ENCODE measurements at regions not wholly inside any gene's neighbourhood (a gene's known extent, or its start where the extent isn't known, plus 50 kb on each side); places are given as distances from the start of the nearest gene placed in this dataset.

DNA sequence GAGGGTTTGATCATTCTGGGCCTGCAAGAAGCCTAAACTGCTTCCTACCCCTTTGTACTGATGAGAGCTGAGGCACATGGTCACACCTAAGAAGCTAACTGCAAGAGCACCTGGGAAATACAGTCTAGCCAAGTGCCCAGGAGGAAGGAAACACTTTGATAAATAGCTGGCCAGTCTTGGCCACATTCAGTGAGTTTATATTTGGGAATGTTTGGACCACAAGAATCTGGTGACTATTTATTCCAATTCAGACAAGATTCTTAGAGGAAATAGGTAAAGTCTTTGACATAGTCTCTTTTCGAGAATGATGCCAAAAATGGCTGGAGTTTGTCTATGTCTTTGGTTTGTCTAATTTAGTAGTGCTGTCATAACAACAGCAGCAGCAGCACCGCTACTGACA lies 213.6 kb downstream of the KIF20B start:
- Histone ChIP-seq H3K27me3 (no peaks in the 10 kb centered on the region), H3K36me3 (no peaks in the 10 kb centered on the region), H3K9me3 (no peaks in the 10 kb centered on the region), H3K4me3 (no peak overlapping the region), H3K27ac (no peak overlapping the region), H3K4me1 (no peaks in the 10 kb centered on the region)
- TF ChIP-seq EP300 (IDR thresholded peaks at IDR 0.05) (no peak), POLR2A (IDR thresholded peaks at IDR 0.05) (no peak), POLR2AphosphoS5 (IDR thresholded peaks at IDR 0.05) (no peak)
- TF ChIP-seq, protein P1, sequence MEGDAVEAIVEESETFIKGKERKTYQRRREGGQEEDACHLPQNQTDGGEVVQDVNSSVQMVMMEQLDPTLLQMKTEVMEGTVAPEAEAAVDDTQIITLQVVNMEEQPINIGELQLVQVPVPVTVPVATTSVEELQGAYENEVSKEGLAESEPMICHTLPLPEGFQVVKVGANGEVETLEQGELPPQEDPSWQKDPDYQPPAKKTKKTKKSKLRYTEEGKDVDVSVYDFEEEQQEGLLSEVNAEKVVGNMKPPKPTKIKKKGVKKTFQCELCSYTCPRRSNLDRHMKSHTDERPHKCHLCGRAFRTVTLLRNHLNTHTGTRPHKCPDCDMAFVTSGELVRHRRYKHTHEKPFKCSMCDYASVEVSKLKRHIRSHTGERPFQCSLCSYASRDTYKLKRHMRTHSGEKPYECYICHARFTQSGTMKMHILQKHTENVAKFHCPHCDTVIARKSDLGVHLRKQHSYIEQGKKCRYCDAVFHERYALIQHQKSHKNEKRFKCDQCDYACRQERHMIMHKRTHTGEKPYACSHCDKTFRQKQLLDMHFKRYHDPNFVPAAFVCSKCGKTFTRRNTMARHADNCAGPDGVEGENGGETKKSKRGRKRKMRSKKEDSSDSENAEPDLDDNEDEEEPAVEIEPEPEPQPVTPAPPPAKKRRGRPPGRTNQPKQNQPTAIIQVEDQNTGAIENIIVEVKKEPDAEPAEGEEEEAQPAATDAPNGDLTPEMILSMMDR (IDR thresholded peaks at IDR 0.05): no peak
- intact Hi-C loops (cut with DNase I): no loop called here
- DNase-seq: no peak
- 75 to 79% methylated on average over 2 of the region's 2 CpGs for WGBS, 2 donors

DNA sequence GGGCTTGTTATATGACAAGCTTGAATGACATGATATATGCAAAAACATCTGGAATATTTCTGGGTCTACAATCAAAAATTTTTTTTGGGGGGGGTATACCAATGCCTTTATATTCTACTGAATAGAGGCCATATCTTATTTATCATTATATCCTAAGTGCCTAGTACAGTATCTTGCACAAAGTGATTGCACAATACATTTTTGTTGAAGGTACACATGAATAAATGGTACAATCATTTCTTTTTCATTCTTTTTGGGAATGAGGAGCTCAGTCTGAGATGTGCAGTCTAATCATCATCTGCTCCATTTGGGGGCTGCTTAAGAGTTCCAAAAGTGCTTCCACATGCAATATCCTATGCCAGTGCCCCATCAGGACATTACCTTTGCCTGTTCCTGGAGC lies 214.6 kb downstream of the KIF20B start:
- DNase-seq: no peak
- H3K36me3 ChIP-seq: no peaks in the 10 kb centered on the region
- no peak overlapping the region for H3K4me3 ChIP-seq
- no peak overlapping the region for H3K27ac ChIP-seq
- no peaks in the 10 kb centered on the region for H3K9me3 ChIP-seq
- no peak for TF ChIP-seq EP300 (IDR thresholded peaks at IDR 0.05)
- no peak for TF ChIP-seq POLR2A (IDR thresholded peaks at IDR 0.05)
- no peak for TF ChIP-seq POLR2AphosphoS5 (IDR thresholded peaks at IDR 0.05)
- TF ChIP-seq, protein P1 (IDR thresholded peaks at IDR 0.05): no peak
- no peaks in the 10 kb centered on the region for H3K4me1 ChIP-seq
- intact Hi-C loops (cut with DNase I): no loop called here
- H3K27me3 ChIP-seq: no peaks in the 10 kb centered on the region

DNA sequence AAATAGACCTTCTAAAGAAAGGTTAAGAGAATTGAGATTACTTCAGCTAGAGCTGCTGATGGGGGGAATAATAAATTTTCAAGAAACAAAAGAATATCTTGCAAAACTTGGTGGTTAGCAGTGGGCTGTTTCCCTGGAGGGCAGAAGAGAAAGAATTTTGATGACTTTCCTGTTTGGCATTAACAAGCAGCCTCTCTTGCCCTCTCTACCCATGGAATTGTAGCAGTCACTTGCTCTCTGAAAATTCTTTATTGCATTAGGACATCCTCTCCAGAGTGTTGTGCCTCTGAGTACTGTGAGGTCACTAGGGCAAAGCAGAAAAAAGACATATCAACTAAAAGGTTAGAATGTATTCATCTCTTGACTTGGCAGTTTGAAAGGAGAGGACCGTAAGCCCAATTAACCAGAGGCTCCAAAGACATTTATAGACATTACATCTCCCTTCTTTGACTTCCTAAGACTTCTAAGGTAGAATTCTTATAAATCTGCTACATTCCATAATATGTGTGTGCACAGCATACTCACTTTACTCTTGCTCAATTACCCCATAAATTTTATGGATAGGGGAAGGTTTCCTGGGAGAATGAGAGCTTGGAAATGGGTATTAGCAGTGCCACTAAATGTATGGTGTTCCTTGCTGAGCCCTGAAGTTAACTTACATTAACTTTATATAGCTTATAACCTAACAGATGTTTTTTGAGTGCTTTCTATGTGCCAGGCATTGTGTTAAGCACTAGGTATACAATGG lies 215.3 kb downstream of the KIF20B start:
- 51 to 59% methylated on average over 1 of the region's 1 CpG for WGBS, 2 donors
- no peaks in the 10 kb centered on the region for H3K27me3 ChIP-seq
- no peaks in the 10 kb centered on the region for H3K9me3 ChIP-seq
- H3K4me3 ChIP-seq: no peak overlapping the region
- no peaks in the 10 kb centered on the region for H3K4me1 ChIP-seq
- H3K36me3 ChIP-seq: no peaks in the 10 kb centered on the region
- no peak for TF ChIP-seq EP300 (IDR thresholded peaks at IDR 0.05)
- TF ChIP-seq POLR2A (IDR thresholded peaks at IDR 0.05): no peak
- TF ChIP-seq POLR2AphosphoS5 (IDR thresholded peaks at IDR 0.05): no peak
- TF ChIP-seq, protein P1 (IDR thresholded peaks at IDR 0.05): no peak
- H3K27ac ChIP-seq: no peak overlapping the region
- DNase-seq: no peak
- intact Hi-C loops (cut with DNase I): no loop called here

DNA sequence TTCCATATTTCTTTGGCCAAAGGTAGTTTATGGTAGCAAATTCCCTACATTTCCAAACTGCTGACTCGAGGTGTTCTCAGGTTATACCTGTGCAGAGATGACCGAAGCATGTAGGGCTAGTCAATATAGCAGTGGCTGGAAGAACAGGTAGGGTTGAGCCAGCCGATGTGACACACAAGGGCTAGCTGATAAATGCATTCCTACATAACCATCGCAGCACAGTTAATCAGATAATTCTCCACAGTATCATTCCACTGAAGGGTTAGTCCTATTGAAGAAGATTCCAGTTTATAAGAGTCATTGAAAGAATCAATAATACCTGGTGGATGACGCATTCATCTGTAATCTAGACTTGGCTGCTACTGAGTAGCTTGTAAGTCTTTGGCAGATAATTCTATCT lies 220.0 kb downstream of the KIF20B start:
- Histone ChIP-seq H3K27me3 (no peaks in the 10 kb centered on the region), H3K4me1 (no peaks in the 10 kb centered on the region), H3K27ac (no peak overlapping the region), H3K4me3 (no peak overlapping the region), H3K36me3 (no peaks in the 10 kb centered on the region), H3K9me3 (no peaks in the 10 kb centered on the region)
- no peak for DNase-seq
- intact Hi-C loops (cut with DNase I): no loop called here
- WGBS, 2 donors: 70 to 75% methylated on average over 5 of the region's 5 CpGs
- TF ChIP-seq POLR2AphosphoS5 (IDR thresholded peaks at IDR 0.05) (no peak), POLR2A (IDR thresholded peaks at IDR 0.05) (no peak), EP300 (IDR thresholded peaks at IDR 0.05) (no peak)
- TF ChIP-seq, protein P1 (IDR thresholded peaks at IDR 0.05): no peak

DNA sequence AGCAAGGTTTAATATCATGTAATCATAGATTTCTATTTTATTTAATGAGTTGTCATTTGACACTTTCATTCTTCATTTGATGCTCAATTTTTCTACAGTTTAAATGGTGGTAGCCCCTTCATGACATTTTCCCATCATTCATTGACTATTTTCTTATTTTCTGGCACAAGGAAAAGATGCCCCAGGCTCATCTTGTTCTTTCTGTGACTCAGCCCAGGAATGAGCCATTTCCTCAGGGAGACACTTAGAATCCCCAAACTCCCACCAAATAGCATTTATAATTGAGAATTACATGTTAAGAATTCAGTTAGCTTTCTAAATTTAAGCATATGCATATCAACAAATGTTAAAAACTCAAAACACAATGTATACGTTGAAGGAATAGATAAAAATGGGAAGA lies 222.3 kb downstream of the KIF20B start:
- no peaks in the 10 kb centered on the region for H3K4me1 ChIP-seq
- no peaks in the 10 kb centered on the region for H3K36me3 ChIP-seq
- WGBS, 2 donors: 81% methylated on average over 1 of the region's 1 CpG
- no peak overlapping the region for H3K4me3 ChIP-seq
- no peaks in the 10 kb centered on the region for H3K9me3 ChIP-seq
- H3K27me3 ChIP-seq: no peaks in the 10 kb centered on the region
- no peak overlapping the region for H3K27ac ChIP-seq
- DNase-seq: no peak
- no peak for TF ChIP-seq POLR2AphosphoS5 (IDR thresholded peaks at IDR 0.05)
- no peak for TF ChIP-seq POLR2A (IDR thresholded peaks at IDR 0.05)
- TF ChIP-seq, protein P1 (IDR thresholded peaks at IDR 0.05): no peak
- no peak for TF ChIP-seq EP300 (IDR thresholded peaks at IDR 0.05)
- intact Hi-C loops (cut with DNase I): no loop called here

Measured in sigmoid colon (tissue), 6 donors.